D721Med (cell line): ENCODE measurements at regions not wholly inside any gene's neighbourhood (a gene's known extent, or its start where the extent isn't known, plus 50 kb on each side); places are given as distances from the start of the nearest gene placed in this dataset.
"Not testable (repeated sequence)": the region's sequence is repeated elsewhere in the genome, so short reads cannot be mapped to it uniquely, and the experiment has no call there.

ENCODE experiments used
- DNase-seq: peaks from one replicate; pipeline ENCODE4 v3.0.0; 2011; ENCODE audit warnings: low spot score; ENCODE audit not compliant: insufficient read length
- FAIRE-seq: peaks from 2 replicates; lab custom pipeline; 2011; peaks lifted over from hg19 to GRCh38; lab: Jason Lieb, UNC
- TF ChIP-seq, protein P1 (sequence below): IDR thresholded peaks from 2 replicates; pipeline ENCODE4 v1.5.1; 2012; ENCODE audit warnings: mild to moderate bottlenecking, control low read depth; ENCODE audit not compliant: insufficient read depth; ENCODE audit errors: missing control alignments

DNA sequence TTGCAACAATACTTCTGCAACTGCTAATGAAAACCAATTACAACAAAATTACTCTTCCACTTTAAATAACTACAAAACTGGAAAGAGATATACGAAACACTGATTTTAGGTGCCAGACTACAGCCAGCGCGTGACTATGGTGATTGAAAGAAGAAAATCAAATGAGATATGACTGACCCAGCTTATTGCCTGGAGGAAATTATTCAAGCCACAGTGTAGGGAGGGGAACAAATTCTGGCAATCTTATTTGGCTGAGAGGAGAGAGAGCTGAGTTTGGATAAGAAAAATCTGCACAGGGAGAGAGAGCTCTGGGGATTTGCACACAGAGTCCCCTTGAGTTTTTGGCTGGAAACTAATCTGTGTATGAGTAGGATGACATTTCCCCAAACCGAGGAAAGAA is 470.3 kb upstream of the FRG2C start:
- TF ChIP-seq, protein P1, sequence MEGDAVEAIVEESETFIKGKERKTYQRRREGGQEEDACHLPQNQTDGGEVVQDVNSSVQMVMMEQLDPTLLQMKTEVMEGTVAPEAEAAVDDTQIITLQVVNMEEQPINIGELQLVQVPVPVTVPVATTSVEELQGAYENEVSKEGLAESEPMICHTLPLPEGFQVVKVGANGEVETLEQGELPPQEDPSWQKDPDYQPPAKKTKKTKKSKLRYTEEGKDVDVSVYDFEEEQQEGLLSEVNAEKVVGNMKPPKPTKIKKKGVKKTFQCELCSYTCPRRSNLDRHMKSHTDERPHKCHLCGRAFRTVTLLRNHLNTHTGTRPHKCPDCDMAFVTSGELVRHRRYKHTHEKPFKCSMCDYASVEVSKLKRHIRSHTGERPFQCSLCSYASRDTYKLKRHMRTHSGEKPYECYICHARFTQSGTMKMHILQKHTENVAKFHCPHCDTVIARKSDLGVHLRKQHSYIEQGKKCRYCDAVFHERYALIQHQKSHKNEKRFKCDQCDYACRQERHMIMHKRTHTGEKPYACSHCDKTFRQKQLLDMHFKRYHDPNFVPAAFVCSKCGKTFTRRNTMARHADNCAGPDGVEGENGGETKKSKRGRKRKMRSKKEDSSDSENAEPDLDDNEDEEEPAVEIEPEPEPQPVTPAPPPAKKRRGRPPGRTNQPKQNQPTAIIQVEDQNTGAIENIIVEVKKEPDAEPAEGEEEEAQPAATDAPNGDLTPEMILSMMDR: no peak
- DNase-seq (no peak), FAIRE-seq (no peak)

DNA sequence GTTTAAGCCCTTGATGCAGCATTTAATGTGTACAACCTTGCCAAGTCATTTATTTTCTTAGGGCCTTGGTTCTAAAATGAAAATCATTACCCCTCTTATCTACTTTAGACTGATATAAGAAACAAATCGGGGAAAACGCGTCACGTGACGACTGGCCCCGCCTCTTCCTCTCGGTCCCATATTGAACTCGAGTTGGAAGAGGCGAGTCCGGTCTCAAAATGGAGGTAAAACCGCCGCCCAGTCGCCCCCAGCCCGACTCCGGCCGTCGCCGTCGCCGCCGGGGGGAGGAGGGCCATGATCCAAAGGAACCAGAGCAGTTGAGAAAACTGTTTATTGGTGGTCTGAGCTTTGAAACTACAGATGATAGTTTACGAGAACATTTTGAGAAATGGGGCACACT is 449.8 kb upstream of the FRG2C start:
- DNase-seq, FAIRE-seq: not testable (repeated sequence)

DNA sequence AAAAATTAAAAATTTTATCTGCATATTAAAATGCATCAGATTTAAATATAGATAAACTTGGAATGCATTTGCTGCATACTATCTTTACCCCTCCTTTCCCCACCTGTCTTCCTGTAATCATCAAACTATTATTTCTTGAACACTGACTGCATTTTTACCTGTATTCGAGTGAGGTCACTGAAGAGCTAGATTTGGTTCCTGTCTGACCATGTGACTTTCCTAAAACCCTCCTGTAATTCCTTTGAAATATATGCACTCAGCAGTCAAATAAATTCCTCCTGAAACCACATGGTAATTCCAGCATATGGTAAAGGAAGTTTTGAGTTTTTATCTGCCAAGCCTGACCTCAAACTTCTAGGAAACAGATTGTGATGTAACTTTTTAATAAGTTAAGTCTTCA is 445.6 kb upstream of the FRG2C start:
- DNase-seq (no peak), FAIRE-seq (no peak)
- TF ChIP-seq, protein P1: no peak

DNA sequence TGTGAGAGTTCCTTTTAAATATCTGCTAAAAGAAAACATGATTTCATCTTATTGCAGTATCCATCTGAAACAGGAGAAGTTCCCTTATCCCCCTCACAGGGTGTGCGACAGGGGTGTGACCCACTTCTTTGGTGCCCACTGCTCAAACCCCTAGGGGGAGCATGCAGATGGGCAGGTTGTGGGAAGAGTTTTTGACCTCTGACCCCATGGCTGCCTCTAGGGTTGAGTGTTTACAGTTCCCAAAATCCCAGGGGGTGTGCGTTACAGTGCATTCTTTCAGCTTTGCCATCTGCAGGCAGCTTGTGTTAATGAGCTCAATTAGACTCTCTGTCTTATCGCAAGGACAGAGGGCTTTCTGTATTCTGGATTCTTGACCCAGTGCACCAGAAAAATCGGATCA is 443.2 kb upstream of the FRG2C start:
- no peak for DNase-seq
- no peak for FAIRE-seq
- TF ChIP-seq, protein P1: no peak

DNA sequence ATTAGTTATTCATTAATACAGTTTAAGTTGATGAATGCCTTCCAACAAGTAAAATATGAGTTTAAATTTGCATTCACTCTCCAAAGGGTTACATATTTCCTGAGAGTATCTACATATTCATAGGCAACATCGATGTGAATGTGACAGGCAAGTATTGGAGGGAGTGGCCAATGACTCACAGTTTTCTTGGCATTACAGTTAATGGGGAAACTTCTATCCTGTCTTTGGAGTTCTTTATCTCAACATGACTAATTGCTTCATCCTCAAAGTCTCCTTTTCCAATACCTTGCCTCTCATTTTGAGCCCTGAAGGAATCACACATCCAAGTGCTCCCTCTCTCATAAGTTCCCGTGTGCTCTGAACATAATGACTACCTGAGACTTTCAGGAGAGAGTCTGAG is 439.7 kb upstream of the FRG2C start:
- FAIRE-seq: no peak
- DNase-seq: no peak
- TF ChIP-seq, protein P1: no peak

DNA sequence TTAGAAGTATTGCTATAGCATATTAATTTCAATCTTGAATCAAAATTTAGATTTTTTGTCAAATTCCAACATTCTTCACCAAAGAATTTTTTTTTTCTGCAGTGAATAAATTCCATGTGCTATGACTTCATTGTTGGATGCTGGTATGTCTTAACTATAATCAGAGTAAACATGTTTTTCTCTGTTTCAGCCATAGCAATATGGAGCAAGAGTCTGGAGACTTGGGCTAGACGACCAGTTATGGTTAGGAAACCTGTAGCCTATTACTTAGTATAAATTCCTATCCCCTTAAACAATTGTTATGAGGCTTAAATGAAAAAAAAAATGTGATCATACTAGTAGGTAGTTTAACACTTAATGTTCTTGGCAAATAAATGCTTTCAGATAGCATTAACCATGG is 431.9 kb upstream of the FRG2C start:
- DNase-seq (no peak), FAIRE-seq (no peak)
- TF ChIP-seq, protein P1: no peak

DNA sequence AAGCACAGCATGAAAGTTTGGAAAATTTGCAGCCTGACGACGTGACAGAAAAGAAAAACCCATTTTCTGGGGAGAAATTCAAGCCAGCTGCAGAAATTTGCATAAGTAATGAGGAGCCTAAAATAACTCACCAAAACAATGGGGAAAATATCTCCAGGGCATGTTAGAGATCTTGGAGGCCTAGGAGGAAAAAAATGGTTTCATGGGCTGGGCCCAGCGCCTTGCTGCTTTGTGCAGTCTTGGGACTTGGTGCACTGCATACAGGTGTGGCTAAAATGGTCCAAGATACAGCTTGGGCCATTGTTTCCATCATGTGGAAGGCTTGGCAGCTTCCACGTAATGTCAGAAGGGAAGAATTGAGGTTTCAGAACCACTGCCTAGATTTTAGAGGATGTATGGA is 428.5 kb upstream of the FRG2C start:
- DNase-seq (no peak), FAIRE-seq (no peak)
- TF ChIP-seq, protein P1: no peak

DNA sequence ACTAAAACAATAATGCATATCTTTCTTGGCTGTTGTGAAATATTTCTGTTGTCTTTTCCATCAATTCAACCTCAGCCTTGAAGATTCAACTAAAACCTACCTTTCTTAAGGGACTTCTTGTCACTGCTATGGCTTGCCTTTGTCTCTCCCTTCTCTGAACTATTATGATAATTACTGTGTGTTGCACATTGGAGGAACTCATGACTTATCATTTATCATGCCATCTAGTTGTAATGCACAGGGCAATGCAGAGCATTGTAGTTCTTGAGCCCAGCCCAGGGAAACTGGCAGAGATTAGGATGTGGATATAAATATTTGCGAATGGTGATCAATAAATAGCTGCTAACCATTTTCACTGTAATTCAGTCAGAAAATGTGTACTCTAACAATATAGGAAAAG is 427.1 kb upstream of the FRG2C start:
- TF ChIP-seq, protein P1: no peak
- FAIRE-seq (no peak), DNase-seq (no peak)
